H1 (cell line): ENCODE measurements at regions not wholly inside any gene's neighbourhood (a gene's known extent, or its start where the extent isn't known, plus 50 kb on each side); places are given as distances from the start of the nearest gene placed in this dataset.

Source experiments
- CTCF ChIA-PET: fragments of 300-600 bp; sonication (Branson Sonifier 250); formaldehyde crosslinking; loops from one replicate; lab custom pipeline; 2021; ENCODE audit not compliant: partially characterized antibody; lab: Charles Lee
- POLR2A ChIA-PET: fragments of 300-600 bp; sonication (Branson Sonifier 250); formaldehyde crosslinking; loops from one replicate; lab custom pipeline; 2021; ENCODE audit warnings: inconsistent platforms; ENCODE audit not compliant: partially characterized antibody; lab: Charles Lee
- DNase-seq, 2 experiments: peaks; one replicate each; pipeline versions ENCODE4 v3.0.0 to v3.0.0-alpha.2; 2010 to 2022; ENCODE audit warnings: low spot score in 2 of 2, low read depth in 1 of 2, mixed read lengths in 1 of 2
- FAIRE-seq: peaks from 2 replicates; lab custom pipeline; 2011; peaks lifted over from hg19 to GRCh38; lab: Jason Lieb, UNC
- H2AFZ ChIP-seq: 2 replicates; pipeline ENCODE4 v1.8.1; 2012; ENCODE audit warnings: low read length, inconsistent platforms
- H2AK5ac ChIP-seq: 2 replicates; pipeline ENCODE4 v1.6.1; 2013; ENCODE audit warnings: low read depth, low read length
- H2BK120ac ChIP-seq: replicated peaks from 2 replicates; pipeline ENCODE3; 2013; ENCODE audit warnings: low read depth, low read length, inconsistent platforms
- H2BK12ac ChIP-seq: 2 replicates; pipeline ENCODE4 v1.6.1; 2013; ENCODE audit warnings: low read depth, low read length
- H2BK15ac ChIP-seq: 2 replicates; pipeline ENCODE4 v1.6.1; 2013; ENCODE audit warnings: low read length
- H2BK20ac ChIP-seq: 2 replicates; pipeline ENCODE4 v1.6.1; 2013; ENCODE audit warnings: low read length
- H2BK5ac ChIP-seq: 2 replicates; pipeline ENCODE4 v1.6.1; 2013; ENCODE audit warnings: low read depth, low read length
- H3K14ac ChIP-seq: 2 replicates; pipeline ENCODE4 v1.6.1; 2013; ENCODE audit warnings: inconsistent platforms; ENCODE audit not compliant: insufficient read length
- H3K18ac ChIP-seq: 2 replicates; pipeline ENCODE4 v1.6.1; 2013; ENCODE audit warnings: low read length; ENCODE audit errors: extremely low read depth
- H3K23ac ChIP-seq: 2 replicates; pipeline ENCODE4 v1.6.1; 2013; ENCODE audit warnings: inconsistent platforms; ENCODE audit not compliant: insufficient read length
- H3K23me2 ChIP-seq: 2 replicates; pipeline ENCODE4 v1.6.1; 2013; ENCODE audit warnings: low read depth, low read length
- H3K27ac ChIP-seq: 2 replicates; pipeline ENCODE4 v1.6.1; 2011; ENCODE audit warnings: low read depth, low read length, inconsistent platforms
- H3K27me3 ChIP-seq, 4 experiments: replicated peaks in 1 of 4; 1 replicate in 1 of 4; 2 replicates in 3 of 4; pipeline versions ENCODE4 v1.6.1 to v1.8.1; 2011 to 2013; ENCODE audit warnings: low read length in 3 of 4, mild to moderate bottlenecking in 3 of 4, inconsistent platforms in 2 of 4, mixed read lengths in 2 of 4, moderate library complexity in 1 of 4; ENCODE audit not compliant: control insufficient read depth in 3 of 4, insufficient read depth in 3 of 4; ENCODE audit errors: extremely low read depth in 1 of 4
- H3K36me3 ChIP-seq, 4 experiments: 2 replicates each; pipeline versions ENCODE4 v1.6.1 to v1.8.1; 2011 to 2013; ENCODE audit warnings: mild to moderate bottlenecking in 4 of 4, low read length in 3 of 4, moderate library complexity in 2 of 4, control low read depth in 1 of 4, inconsistent platforms in 1 of 4; ENCODE audit not compliant: insufficient read depth in 4 of 4, control insufficient read depth in 2 of 4
- H3K4ac ChIP-seq: replicated peaks from 2 replicates; pipeline ENCODE3; 2013; ENCODE audit warnings: low read length, low read depth, mixed read lengths, inconsistent platforms; ENCODE audit not compliant: insufficient read length
- H3K4me1 ChIP-seq, 4 experiments: replicated peaks in 1 of 4; 1 replicate in 1 of 4; 2 replicates in 3 of 4; pipeline versions ENCODE4 v1.6.1 to v1.8.1; 2011 to 2013; ENCODE audit warnings: low read length in 3 of 4, inconsistent platforms in 2 of 4, mixed read lengths in 1 of 4; ENCODE audit not compliant: insufficient read depth in 4 of 4, control insufficient read depth in 3 of 4
- H3K4me2 ChIP-seq, 2 experiments: 2 replicates each; pipeline versions ENCODE4 v1.6.1 to v1.8.1; 2011 to 2013; ENCODE audit warnings: low read depth in 2 of 2, low read length in 2 of 2, control low read depth in 1 of 2, inconsistent platforms in 1 of 2, mild to moderate bottlenecking in 1 of 2; ENCODE audit not compliant: insufficient read depth in 1 of 2
- H3K4me3 ChIP-seq, 4 experiments: fragments of 200-600, 300-600 bp in 1 of 4; sonication (generic), shearing (Covaris generic), sonication (Bioruptor Twin) in 1 of 4; 2 replicates each; pipeline versions ENCODE4 v1.5.1 to v1.8.1; 2011 to 2016; ENCODE audit warnings: low read length in 4 of 4, low read depth in 3 of 4, control low read depth in 2 of 4, inconsistent platforms in 2 of 4, mild to moderate bottlenecking in 2 of 4, mixed read lengths in 1 of 4, moderate library complexity in 1 of 4; ENCODE audit not compliant: insufficient read depth in 2 of 4; ENCODE audit errors: extremely low read depth in 1 of 4
- H3K56ac ChIP-seq: replicated peaks from 2 replicates; pipeline ENCODE3; 2013; ENCODE audit warnings: low read depth, mild to moderate bottlenecking, mixed read lengths, low read length, inconsistent platforms; ENCODE audit not compliant: insufficient read length
- H3K79me1 ChIP-seq: 2 replicates; pipeline ENCODE4 v1.6.1; 2013; ENCODE audit warnings: low read depth, low read length, control low read depth
- H3K79me2 ChIP-seq, 2 experiments: 2 replicates each; pipeline versions ENCODE4 v1.6.1 to v1.8.1; 2012 to 2013; ENCODE audit warnings: low read length in 2 of 2, mild to moderate bottlenecking in 2 of 2, inconsistent platforms in 1 of 2; ENCODE audit not compliant: insufficient read depth in 2 of 2, control insufficient read depth in 1 of 2
- H3K9ac ChIP-seq, 4 experiments: replicated peaks in 1 of 4; 1 replicate in 1 of 4; 2 replicates in 3 of 4; pipeline versions ENCODE4 v1.6.1 to v1.8.1; 2011 to 2013; ENCODE audit warnings: low read depth in 3 of 4, low read length in 3 of 4, control low read depth in 2 of 4, mild to moderate bottlenecking in 2 of 4, moderate library complexity in 2 of 4, inconsistent platforms in 1 of 4; ENCODE audit errors: extremely low read depth in 1 of 4
- H3K9me3 ChIP-seq, 2 experiments: 2 replicates each; pipeline versions ENCODE4 v1.6.1 to v1.8.1; 2012 to 2013; ENCODE audit warnings: mild to moderate bottlenecking in 2 of 2, moderate library complexity in 2 of 2, control low read depth in 1 of 2, inconsistent platforms in 1 of 2, low read depth in 1 of 2, low read length in 1 of 2, mixed read lengths in 1 of 2; ENCODE audit not compliant: insufficient read depth in 2 of 2
- H4K20me1 ChIP-seq, 2 experiments: replicated peaks in 1 of 2; 2 replicates each; pipeline versions ENCODE3 to v1.8.1; 2011 to 2013; ENCODE audit warnings: inconsistent platforms in 2 of 2, low read length in 2 of 2, mild to moderate bottlenecking in 1 of 2; ENCODE audit not compliant: insufficient read depth in 2 of 2, control insufficient read depth in 1 of 2
- H4K5ac ChIP-seq: 2 replicates; pipeline ENCODE4 v1.6.1; 2013; ENCODE audit warnings: low read length, low read depth, mixed read lengths, inconsistent platforms; ENCODE audit not compliant: insufficient read length
- H4K8ac ChIP-seq: 2 replicates; pipeline ENCODE4 v1.8.0; 2013; ENCODE audit warnings: mild to moderate bottlenecking, moderate library complexity, low read length, inconsistent platforms; ENCODE audit not compliant: insufficient read depth; ENCODE audit errors: extremely low read depth
- H4K91ac ChIP-seq: replicated peaks from 2 replicates; pipeline ENCODE3; 2013; ENCODE audit warnings: low read length, mixed read lengths, inconsistent platforms; ENCODE audit not compliant: insufficient read length
- EZH2 ChIP-seq: fragments of 200-600 bp; sonication (generic); IDR thresholded peaks from 2 replicates; pipeline ENCODE4 v1.7.1; 2012; ENCODE audit warnings: low read depth, mild to moderate bottlenecking, moderate library complexity, low read length, inconsistent platforms; ENCODE audit not compliant: severe bottlenecking
- JUN ChIP-seq: IDR thresholded peaks from 2 replicates; pipeline ENCODE4 v1.6.1; 2011; ENCODE audit warnings: low read depth, mild to moderate bottlenecking, improper control_type of control experiment, low read length
- MAX ChIP-seq: IDR thresholded peaks from 2 replicates; pipeline ENCODE4 v1.6.1; 2012; ENCODE audit warnings: inconsistent platforms
- PHF8 ChIP-seq: fragments of 200-600 bp; sonication (generic); conservative IDR thresholded peaks from 2 replicates; pipeline ENCODE4 v1.7.1; 2012; ENCODE audit warnings: low read depth, mild to moderate bottlenecking, inconsistent platforms, low read length, moderate library complexity
- POU5F1 ChIP-seq: IDR thresholded peaks from 2 replicates; pipeline ENCODE4 v1.6.1; 2011; ENCODE audit warnings: low read depth, mild to moderate bottlenecking, low read length, moderate library complexity
- RAD21 ChIP-seq, 2 experiments: IDR thresholded peaks in 1 of 2; conservative IDR thresholded peaks in 1 of 2; 2 replicates each; pipeline ENCODE4 v1.6.1; 2011; ENCODE audit warnings: low read depth in 2 of 2, low read length in 2 of 2, improper control_type of control experiment in 1 of 2, inconsistent platforms in 1 of 2, mild to moderate bottlenecking in 1 of 2, moderate library complexity in 1 of 2
- SAP30 ChIP-seq: fragments of 300-600 bp; sonication (generic); IDR thresholded peaks from 2 replicates; pipeline ENCODE4 v1.7.1; 2012; ENCODE audit warnings: low read length, moderate library complexity, mild to moderate bottlenecking, inconsistent platforms; ENCODE audit not compliant: insufficient read depth, insufficient replicate concordance
- SIN3A ChIP-seq, 2 experiments: IDR thresholded peaks in 1 of 2; conservative IDR thresholded peaks in 1 of 2; 2 replicates each; pipeline ENCODE4 v1.6.1; 2011 to 2012; ENCODE audit warnings: low read length in 2 of 2, improper control_type of control experiment in 1 of 2, low read depth in 1 of 2, mild to moderate bottlenecking in 1 of 2
- TEAD4 ChIP-seq: IDR thresholded peaks from 2 replicates; pipeline ENCODE4 v1.6.1; 2012; ENCODE audit warnings: low read depth, low read length, inconsistent platforms, mixed read lengths
- WGBS, 2 experiments: shearing (Covaris generic) in 1 of 2; methylation state at CpG; one replicate each; pipeline versions ENCODE4 v1.1.6 to v1.1.7; 2013 to 2015; ENCODE audit warnings: low lambda C conversion rate in 2 of 2, mixed read lengths in 2 of 2, inconsistent platforms in 1 of 2, low coverage in 1 of 2, missing lambda C conversion rate in 1 of 2; ENCODE audit not compliant: insufficient replicate concordance in 2 of 2, insufficient coverage in 1 of 2, insufficient read length in 1 of 2; ENCODE audit errors: extremely low coverage in 1 of 2, missing lambda C conversion rate in 1 of 2; 5-methylcytosine and 5-hydroxymethylcytosine counted together
- TF ChIP-seq, protein P1 (sequence below): IDR thresholded peaks from 2 replicates; pipeline ENCODE4 v1.6.1; 2011; ENCODE audit warnings: low read length, improper control_type of control experiment

DNA sequence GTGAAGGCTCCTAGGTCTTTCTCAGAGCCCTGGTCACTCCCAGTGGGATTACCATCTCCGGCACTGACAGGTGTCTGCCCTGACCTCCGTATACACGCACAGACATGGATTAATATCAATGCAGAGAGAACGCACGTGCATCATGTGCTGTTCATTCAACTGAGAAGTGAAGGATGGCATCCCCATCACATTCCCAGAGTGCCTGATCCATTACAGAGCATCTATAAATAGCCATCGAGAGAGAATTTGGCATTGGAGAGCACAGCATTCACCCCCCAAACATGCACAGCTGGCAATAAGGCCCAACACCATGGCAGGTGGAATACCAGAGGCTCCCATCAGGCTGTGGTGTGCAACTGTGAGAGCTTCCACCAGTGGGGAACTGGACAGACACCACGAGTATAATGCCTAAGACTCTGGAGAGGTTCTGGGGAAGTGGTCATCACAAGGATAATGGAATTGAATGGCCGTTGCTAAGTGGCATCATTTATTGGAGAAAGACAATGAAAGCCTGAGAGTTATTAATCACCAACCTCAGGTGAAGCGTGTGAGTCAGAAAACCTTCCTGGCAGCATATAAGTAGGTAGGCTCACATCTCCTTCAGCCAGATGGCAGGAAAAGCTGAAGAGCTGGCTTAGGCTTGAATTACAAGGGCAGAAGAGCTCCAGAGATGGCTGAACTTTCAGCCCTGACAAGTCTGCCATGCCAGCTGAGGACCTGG is 244.5 kb upstream of the ID2 start:
- 91% methylated on average over 9 of the region's 9 CpGs; no CpG with 5 or more reads in 1 of the 2 experiments for WGBS, 2 experiments
- Histone ChIP-seq H3K14ac (no peak overlapping the region), H3K9ac (no peak overlapping the region), H3K23me2 (no peaks in the 10 kb centered on the region), H3K36me3 (no peaks in the 10 kb centered on the region), H2BK20ac (no peak overlapping the region), H4K20me1 (no peaks in the 10 kb centered on the region), H2AFZ (no peak overlapping the region), H2BK120ac (no peak overlapping the region), H3K27me3 (no peaks in the 10 kb centered on the region), H3K4ac (no peak overlapping the region), H2AK5ac (peak overlapping the region; percentile 26; the same call in 1 of the 2 replicates), H3K4me1 (peaks cover 0 to 3% (median 0%) of the 10 kb centered on the region in 4 experiments; a peak in 1 of 7 replicates), H3K56ac (no peak overlapping the region), H3K79me2 (no peaks in the 10 kb centered on the region), H2BK12ac (no peak overlapping the region; the same call in 1 of the 2 replicates), H3K27ac (no peak overlapping the region), H2BK15ac (0 out of 2 replicates have a peak overlapping the region, but pooled peaks have one; percentile 46), H4K5ac (no peak overlapping the region), H2BK5ac (no peak overlapping the region), H3K79me1 (no peaks in the 10 kb centered on the region), H4K91ac (no peak overlapping the region), H4K8ac (no peak overlapping the region), H3K18ac (no peak overlapping the region), H3K9me3 (peaks cover 5 to 6% of the 10 kb centered on the region in 2 experiments; a peak in 1 of 4 replicates), H3K4me2 (no peak overlapping the region), H3K4me3 (no peak overlapping the region), H3K23ac (no peak overlapping the region)
- ChIA-PET POLR2A (no interaction called here), CTCF (no interaction called here)
- no peak for FAIRE-seq
- DNase-seq: no peak
- TF ChIP-seq, protein P1, sequence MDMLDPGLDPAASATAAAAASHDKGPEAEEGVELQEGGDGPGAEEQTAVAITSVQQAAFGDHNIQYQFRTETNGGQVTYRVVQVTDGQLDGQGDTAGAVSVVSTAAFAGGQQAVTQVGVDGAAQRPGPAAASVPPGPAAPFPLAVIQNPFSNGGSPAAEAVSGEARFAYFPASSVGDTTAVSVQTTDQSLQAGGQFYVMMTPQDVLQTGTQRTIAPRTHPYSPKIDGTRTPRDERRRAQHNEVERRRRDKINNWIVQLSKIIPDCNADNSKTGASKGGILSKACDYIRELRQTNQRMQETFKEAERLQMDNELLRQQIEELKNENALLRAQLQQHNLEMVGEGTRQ: no peak
- TF ChIP-seq EZH2 (no peak), RAD21 (IDR thresholded peaks at IDR 0.05 in 1 of 2, conservative IDR thresholded peaks at IDR 0.05 in 1 of 2; ENCODE audit: low read depth in 2 of 2, low read length in 2 of 2) (no peak), SAP30 (no peak), TEAD4 (no peak), PHF8 (no peak), SIN3A (conservative IDR thresholded peaks at IDR 0.05 in 1 of 2, IDR thresholded peaks at IDR 0.05 in 1 of 2; ENCODE audit: low read depth in 1 of 2, low read length in 2 of 2) (no peak), POU5F1 (no peak), MAX (no peak), JUN (no peak)
